ENCODE measurements at regions not wholly inside any gene's neighbourhood (a gene's known extent, or its start where the extent isn't known, plus 50 kb on each side); places are given as distances from the start of the nearest gene placed in this dataset.

GRCh38 chr7:41275255-41275654, 427.6 kb downstream of the INHBA start:
- no peak for DNase-seq

- no peak for DNase-seq
Measured at GRCh38 chr7:41274179-41274578, 428.7 kb downstream of the INHBA start.

- DNase-seq: no peak
Measured at GRCh38 chr7:41272664-41273063, 430.2 kb downstream of the INHBA start.

GRCh38 chr7:41268878-41269277, 434.0 kb downstream of the INHBA start:
- DNase-seq: no peak

- DNase-seq: no peak
Measured at GRCh38 chr7:41261080-41261479, 441.8 kb downstream of the INHBA start.

GRCh38 chr7:41257660-41258059, 445.2 kb downstream of the INHBA start:
- no peak for DNase-seq

- no peak for DNase-seq
Measured at GRCh38 chr7:41256186-41256945, 446.5 kb downstream of the INHBA start.

GRCh38 chr7:41255716-41256115, 447.2 kb downstream of the INHBA start:
- no peak for DNase-seq

GRCh38 chr7:41255113-41255512, 447.8 kb downstream of the INHBA start:
- no peak for DNase-seq

- no peak for DNase-seq
Measured at GRCh38 chr7:41252957-41253356, 449.9 kb downstream of the INHBA start.

- DNase-seq: no peak
Measured at GRCh38 chr7:41252551-41252950, 450.3 kb downstream of the INHBA start.

- DNase-seq: no peak
Measured at GRCh38 chr7:41247143-41247865, 455.6 kb downstream of the INHBA start.

- DNase-seq: no peak
Measured at GRCh38 chr7:41245916-41246315, 457.0 kb downstream of the INHBA start.

- DNase-seq: no peak
Measured at GRCh38 chr7:41244246-41244645, 458.6 kb downstream of the INHBA start.

GRCh38 chr7:41241641-41242040, 461.2 kb downstream of the INHBA start:
- no peak for DNase-seq

- no peak for DNase-seq
Measured at GRCh38 chr7:41239596-41239995, 463.3 kb downstream of the INHBA start.

GRCh38 chr7:41238851-41239331, 464.0 kb downstream of the INHBA start:
- no peak for DNase-seq

GRCh38 chr7:41237956-41238355, 464.9 kb downstream of the INHBA start:
- no peak for DNase-seq

GRCh38 chr7:41232086-41232485, 470.8 kb downstream of the INHBA start:
- DNase-seq: no peak

- DNase-seq: no peak
Measured at GRCh38 chr7:41224063-41224763, 478.7 kb downstream of the INHBA start.

GRCh38 chr7:41222746-41223145, 480.1 kb downstream of the INHBA start:
- no peak for DNase-seq

GRCh38 chr7:41220266-41220665, 482.6 kb downstream of the INHBA start:
- DNase-seq: no peak

- no peak for DNase-seq
Measured at GRCh38 chr7:41219276-41219675, 483.6 kb downstream of the INHBA start.

GRCh38 chr7:41217306-41217705, 485.6 kb downstream of the INHBA start:
- no peak for DNase-seq

Measured in COR-L47 (cell line).